HG03469 (cell line): ENCODE measurements at regions not wholly inside any gene's neighbourhood (a gene's known extent, or its start where the extent isn't known, plus 50 kb on each side); places are given as distances from the start of the nearest gene placed in this dataset.

ENCODE experiments used
- ATAC-seq: cut with Tn5 transposase; IDR thresholded peaks from one replicate; pipeline ENCODE4 v1.9.1; 2021; ENCODE audit warnings: mild to moderate bottlenecking, moderate library complexity, moderate number of reproducible peaks; ENCODE audit not compliant: unreplicated experiment

GRCh38 chr20:17795003-17795402 lies 95.2 kb downstream of the BANF2 start:
- ATAC-seq: no peak

GRCh38 chr20:17794400-17794799 lies 94.6 kb downstream of the BANF2 start:
- no peak for ATAC-seq

GRCh38 chr20:17793986-17794385 lies 94.2 kb downstream of the BANF2 start:
- ATAC-seq: no peak

- no peak for ATAC-seq
Measured at GRCh38 chr20:17790296-17790695, 90.5 kb downstream of the BANF2 start.

- no peak for ATAC-seq
Measured at GRCh38 chr20:17787816-17788215, 88.0 kb downstream of the BANF2 start.

GRCh38 chr20:17786221-17786718 lies 86.5 kb downstream of the BANF2 start:
- no peak for ATAC-seq
